SJCRH30 (cell line): ENCODE measurements at regions not wholly inside any gene's neighbourhood (a gene's known extent, or its start where the extent isn't known, plus 50 kb on each side); places are given as distances from the start of the nearest gene placed in this dataset.
"Not testable (repeated sequence)": the region's sequence is repeated elsewhere in the genome, so short reads cannot be mapped to it uniquely, and the experiment has no call there.

Source experiments
- DNase-seq, 2 experiments: peaks; one replicate each; pipeline ENCODE4 v3.0.0-alpha.2; 2015 to 2020
- H3K27ac ChIP-seq: fragments of 250-450 bp; sonication (Bioruptor Pico); 2 replicates; pipeline ENCODE4 v1.5.1; 2020; ENCODE audit warnings: mild to moderate bottlenecking, moderate library complexity
- H3K27me3 ChIP-seq: fragments of 250-450 bp; sonication (Bioruptor Pico); 2 replicates; pipeline ENCODE4 v1.5.1; 2020; ENCODE audit warnings: mild to moderate bottlenecking, moderate library complexity
- H3K36me3 ChIP-seq: fragments of 250-450 bp; sonication (Bioruptor Pico); 2 replicates; pipeline ENCODE4 v1.5.1; 2020; ENCODE audit warnings: mild to moderate bottlenecking, moderate library complexity
- H3K4me1 ChIP-seq: fragments of 250-450 bp; sonication (Bioruptor Pico); 2 replicates; pipeline ENCODE4 v1.5.1; 2020; ENCODE audit warnings: mild to moderate bottlenecking, moderate library complexity
- H3K4me3 ChIP-seq: fragments of 250-450 bp; sonication (Bioruptor Pico); 2 replicates; pipeline ENCODE4 v1.5.1; 2020; ENCODE audit warnings: mild to moderate bottlenecking, moderate library complexity
- H3K9me3 ChIP-seq: fragments of 250-450 bp; sonication (Bioruptor Pico); replicated peaks from 2 replicates; pipeline ENCODE4 v1.5.1; 2020; ENCODE audit warnings: mild to moderate bottlenecking, moderate library complexity

DNA sequence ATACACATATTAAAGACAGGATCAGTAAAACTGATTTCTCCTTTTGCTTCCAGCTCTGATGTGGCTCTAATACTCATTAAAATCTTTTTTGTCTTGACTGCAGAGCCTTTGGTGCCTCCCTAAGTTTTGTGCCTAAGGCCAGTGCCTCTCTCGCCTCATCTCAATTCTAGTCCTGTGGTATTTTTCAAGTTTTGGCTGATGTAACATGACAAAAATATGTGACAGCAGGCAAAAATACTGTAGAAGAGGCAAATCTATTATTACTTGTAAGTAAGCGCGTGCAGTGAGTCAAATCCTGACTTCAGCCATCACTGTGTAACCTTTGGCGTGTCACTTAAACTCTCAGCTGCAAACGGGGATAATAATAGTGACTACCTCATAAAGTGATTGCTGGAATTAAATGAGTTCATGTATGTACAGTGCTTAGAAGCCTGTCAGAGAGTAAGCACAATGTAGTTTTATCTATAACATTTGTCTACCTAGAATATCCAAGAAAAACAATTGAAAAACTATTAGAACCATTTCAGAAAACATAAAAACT lies 74.0 kb downstream of the MAB21L3 start:
- Histone ChIP-seq H3K36me3 (no peaks in the 10 kb centered on the region), H3K27me3 (no peaks in the 10 kb centered on the region), H3K4me3 (no peak overlapping the region), H3K27ac (no peak overlapping the region), H3K9me3 (no peaks in the 10 kb centered on the region), H3K4me1 (no peaks in the 10 kb centered on the region)
- DNase-seq, result no peak

DNA sequence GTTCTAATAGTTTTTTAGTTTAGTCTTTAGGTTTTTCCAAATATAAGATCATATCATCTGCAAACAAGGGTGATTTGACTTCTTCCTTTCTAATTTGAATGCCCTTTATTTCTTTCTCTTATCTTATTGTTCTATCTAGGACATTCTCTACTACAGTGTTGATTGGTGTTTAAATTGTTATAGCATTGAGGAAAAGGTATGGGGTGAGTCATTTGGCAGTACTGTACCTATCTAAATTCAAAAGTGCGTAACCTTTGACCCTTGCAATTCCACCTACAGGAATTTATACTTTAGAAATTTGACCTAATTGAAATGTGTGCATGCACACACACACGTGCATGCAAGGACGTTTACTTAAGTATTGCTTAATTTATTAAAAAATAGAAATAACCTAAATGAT lies 78.3 kb downstream of the MAB21L3 start:
- no peaks in the 10 kb centered on the region for H3K27me3 ChIP-seq
- no peak overlapping the region for H3K27ac ChIP-seq
- H3K9me3 ChIP-seq, result no peaks in the 10 kb centered on the region
- no peak overlapping the region for H3K4me3 ChIP-seq
- no peak for DNase-seq
- H3K36me3 ChIP-seq, result no peaks in the 10 kb centered on the region
- H3K4me1 ChIP-seq, result no peaks in the 10 kb centered on the region

- H3K9me3 ChIP-seq, result no peaks in the 10 kb centered on the region
- H3K36me3 ChIP-seq, result no peaks in the 10 kb centered on the region
- no peaks in the 10 kb centered on the region for H3K27me3 ChIP-seq
- DNase-seq, result no peak
- H3K4me1 ChIP-seq, result no peaks in the 10 kb centered on the region
- no peak overlapping the region for H3K27ac ChIP-seq
- no peak overlapping the region for H3K4me3 ChIP-seq
Measured at GRCh38 chr1:116191294-116191693, 80.1 kb downstream of the MAB21L3 start.

- H3K27me3 ChIP-seq, result no peaks in the 10 kb centered on the region
- no peaks in the 10 kb centered on the region for H3K4me1 ChIP-seq
- no peaks in the 10 kb centered on the region for H3K36me3 ChIP-seq
- H3K4me3 ChIP-seq, result no peak overlapping the region
- H3K27ac ChIP-seq, result no peak overlapping the region
- H3K9me3 ChIP-seq, result no peaks in the 10 kb centered on the region
- no peak for DNase-seq
Measured at GRCh38 chr1:116193768-116194167, 82.6 kb downstream of the MAB21L3 start.

- Histone ChIP-seq H3K9me3 (no peaks in the 10 kb centered on the region), H3K27me3 (no peaks in the 10 kb centered on the region), H3K27ac (no peak overlapping the region), H3K4me1 (no peaks in the 10 kb centered on the region), H3K36me3 (no peaks in the 10 kb centered on the region), H3K4me3 (no peak overlapping the region)
- no peak for DNase-seq
Measured at GRCh38 chr1:116194568-116194967, 83.4 kb downstream of the MAB21L3 start.

- Histone ChIP-seq H3K9me3 (no peaks in the 10 kb centered on the region), H3K4me3 (no peak overlapping the region), H3K27me3 (no peaks in the 10 kb centered on the region), H3K27ac (no peak overlapping the region), H3K36me3 (no peaks in the 10 kb centered on the region), H3K4me1 (no peaks in the 10 kb centered on the region)
- DNase-seq, result no peak
Measured at GRCh38 chr1:116195077-116195868, 84.1 kb downstream of the MAB21L3 start.

DNA sequence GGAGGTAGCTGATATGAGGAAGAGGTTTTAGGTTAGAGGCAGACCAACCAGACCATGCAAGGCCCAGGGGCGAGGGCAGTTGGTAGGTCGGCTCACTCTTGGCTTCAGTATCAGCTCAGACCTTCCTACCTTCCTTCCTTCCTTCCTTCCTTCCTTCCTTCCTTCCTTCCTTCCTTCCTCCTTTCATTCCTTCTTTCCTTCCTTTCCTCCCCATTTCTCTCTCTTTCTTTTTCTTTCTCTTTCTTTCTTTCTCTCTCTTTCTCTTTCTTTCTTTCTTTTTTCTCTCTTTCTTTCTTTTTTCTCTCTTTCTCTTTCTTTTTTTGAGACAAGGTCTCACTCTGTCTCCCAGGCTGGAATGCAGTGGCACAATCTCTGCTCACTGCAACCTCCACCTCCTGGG lies 89.1 kb downstream of the MAB21L3 start:
- not testable (repeated sequence) for H3K9me3 ChIP-seq, DNase-seq, H3K36me3 ChIP-seq, H3K27me3 ChIP-seq, H3K4me1 ChIP-seq, H3K4me3 ChIP-seq, H3K27ac ChIP-seq

DNA sequence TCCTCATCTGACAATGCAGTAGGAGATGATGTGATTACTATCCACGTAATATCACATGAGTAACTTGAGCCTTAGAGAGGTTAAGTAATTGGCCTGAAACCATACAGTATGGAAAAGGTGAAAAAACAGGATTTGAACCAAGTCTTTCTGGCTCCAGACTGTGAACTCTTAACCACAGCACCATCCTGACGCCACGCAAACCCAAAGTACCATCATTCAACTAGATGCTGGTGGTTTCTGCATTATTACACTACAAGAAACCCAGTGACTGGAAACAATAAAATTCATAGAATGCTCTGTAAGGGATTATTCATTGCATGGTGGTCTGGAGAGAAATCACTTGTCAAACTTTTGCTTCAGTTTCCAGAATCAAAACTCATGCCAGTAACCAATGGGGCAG lies 90.7 kb downstream of the MAB21L3 start:
- Histone ChIP-seq H3K27ac (no peak overlapping the region), H3K36me3 (no peaks in the 10 kb centered on the region), H3K9me3 (no peaks in the 10 kb centered on the region), H3K4me3 (no peak overlapping the region), H3K4me1 (no peaks in the 10 kb centered on the region), H3K27me3 (peaks cover 3% of the 10 kb centered on the region; the same call in 1 of the 2 replicates)
- DNase-seq, result no peak

GRCh38 chr1:116203181-116203723 lies 92.1 kb downstream of the MAB21L3 start:
- Histone ChIP-seq H3K9me3 (no peaks in the 10 kb centered on the region), H3K36me3 (no peaks in the 10 kb centered on the region), H3K27ac (no peak overlapping the region), H3K4me1 (no peaks in the 10 kb centered on the region), H3K27me3 (peaks cover 3% of the 10 kb centered on the region; the same call in 1 of the 2 replicates), H3K4me3 (no peak overlapping the region)
- no peak for DNase-seq

DNA sequence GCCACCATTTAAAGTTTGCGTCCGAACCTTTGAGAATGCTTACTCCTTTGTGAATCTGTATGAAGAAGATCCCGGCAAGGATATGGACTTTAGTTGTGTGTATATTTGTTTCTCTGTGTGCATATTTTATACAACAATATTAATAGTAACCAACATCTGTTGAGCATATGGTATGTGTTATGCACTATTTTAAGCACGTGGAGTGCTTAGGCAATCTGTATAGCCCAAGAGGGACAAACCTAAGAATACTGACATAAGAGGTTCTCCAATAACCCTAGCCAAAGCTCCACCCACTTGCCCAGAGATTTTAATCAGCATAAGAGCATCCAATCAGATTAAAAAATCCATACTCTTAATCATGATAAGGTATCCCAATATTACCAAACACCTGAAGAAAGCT lies 92.7 kb downstream of the MAB21L3 start:
- Histone ChIP-seq H3K9me3 (no peaks in the 10 kb centered on the region), H3K4me1 (no peaks in the 10 kb centered on the region), H3K27ac (no peak overlapping the region), H3K4me3 (no peak overlapping the region), H3K27me3 (peaks cover 3% of the 10 kb centered on the region; the same call in 1 of the 2 replicates), H3K36me3 (no peaks in the 10 kb centered on the region)
- no peak for DNase-seq

DNA sequence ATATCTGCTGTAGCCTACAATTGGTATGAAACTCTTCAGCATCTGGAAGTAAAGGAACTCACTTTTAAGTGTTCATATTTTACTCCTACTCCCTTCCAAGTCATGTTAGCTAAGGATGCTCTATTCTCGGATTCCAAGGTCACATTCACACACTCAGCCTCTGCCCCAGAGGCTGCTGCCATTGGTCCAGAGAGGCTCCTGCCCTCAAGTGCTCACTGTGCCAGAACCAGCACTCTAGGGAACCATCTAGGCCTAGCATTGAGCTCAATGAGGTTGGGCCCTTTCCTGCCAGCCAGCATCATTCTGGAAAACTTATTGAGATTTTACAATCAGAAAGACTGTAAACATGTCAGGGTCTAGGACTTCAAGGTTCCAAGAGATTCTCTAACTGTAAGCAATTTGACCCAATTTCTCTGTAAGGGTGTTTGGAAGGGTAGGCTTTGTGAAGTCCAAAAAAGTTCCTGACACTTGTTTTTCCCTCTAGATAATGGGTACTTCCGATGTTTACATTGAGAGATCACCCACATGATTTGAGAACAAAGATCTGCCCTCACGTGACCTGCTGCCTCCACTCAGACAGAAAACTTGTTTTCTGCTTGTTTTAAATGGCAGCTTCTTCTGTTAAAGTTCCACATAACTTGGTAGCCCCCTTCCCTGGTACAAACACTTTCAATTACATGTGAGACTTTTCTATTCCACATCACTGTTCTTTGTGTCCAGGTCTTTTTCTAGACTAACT lies 94.9 kb downstream of the MAB21L3 start:
- H3K27ac ChIP-seq, result no peak overlapping the region
- H3K36me3 ChIP-seq, result no peaks in the 10 kb centered on the region
- no peaks in the 10 kb centered on the region for H3K27me3 ChIP-seq
- DNase-seq, result no peak
- no peaks in the 10 kb centered on the region for H3K9me3 ChIP-seq
- H3K4me3 ChIP-seq, result no peak overlapping the region
- no peaks in the 10 kb centered on the region for H3K4me1 ChIP-seq

GRCh38 chr1:116207126-116207735 lies 96.0 kb downstream of the MAB21L3 start:
- H3K4me1 ChIP-seq, result no peaks in the 10 kb centered on the region
- H3K27ac ChIP-seq, result no peak overlapping the region
- no peaks in the 10 kb centered on the region for H3K9me3 ChIP-seq
- no peak overlapping the region for H3K4me3 ChIP-seq
- no peaks in the 10 kb centered on the region for H3K27me3 ChIP-seq
- H3K36me3 ChIP-seq, result no peaks in the 10 kb centered on the region
- DNase-seq, result no peak

- no peak overlapping the region for H3K4me3 ChIP-seq
- H3K9me3 ChIP-seq, result no peaks in the 10 kb centered on the region
- H3K4me1 ChIP-seq, result no peaks in the 10 kb centered on the region
- no peaks in the 10 kb centered on the region for H3K36me3 ChIP-seq
- no peaks in the 10 kb centered on the region for H3K27me3 ChIP-seq
- no peak for DNase-seq
- no peak overlapping the region for H3K27ac ChIP-seq
Measured at GRCh38 chr1:116208136-116208535, 96.9 kb downstream of the MAB21L3 start.

DNA sequence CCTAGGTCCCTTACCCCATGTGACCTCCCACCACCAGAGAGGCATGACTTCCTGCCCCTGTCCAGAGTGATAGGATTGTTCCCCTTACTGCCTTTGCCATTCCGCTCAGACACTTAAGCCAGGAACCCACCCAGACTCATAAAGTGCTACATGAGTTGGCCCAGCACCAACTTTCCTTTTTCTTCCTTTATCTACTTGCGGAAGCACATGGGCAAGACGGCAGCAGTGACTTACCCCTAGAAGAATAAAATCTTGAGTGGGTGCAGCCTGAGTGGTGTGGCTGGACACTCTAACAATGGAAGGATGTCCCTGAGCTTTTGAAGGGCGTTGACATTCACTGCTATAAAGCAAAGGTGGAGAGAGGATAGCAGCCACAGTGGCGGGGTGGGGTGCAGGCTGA lies 100.1 kb downstream of the MAB21L3 start:
- Histone ChIP-seq H3K9me3 (no peaks in the 10 kb centered on the region), H3K36me3 (no peaks in the 10 kb centered on the region), H3K4me1 (no peaks in the 10 kb centered on the region), H3K27me3 (no peaks in the 10 kb centered on the region), H3K4me3 (no peak overlapping the region), H3K27ac (no peak overlapping the region)
- DNase-seq, result no peak

DNA sequence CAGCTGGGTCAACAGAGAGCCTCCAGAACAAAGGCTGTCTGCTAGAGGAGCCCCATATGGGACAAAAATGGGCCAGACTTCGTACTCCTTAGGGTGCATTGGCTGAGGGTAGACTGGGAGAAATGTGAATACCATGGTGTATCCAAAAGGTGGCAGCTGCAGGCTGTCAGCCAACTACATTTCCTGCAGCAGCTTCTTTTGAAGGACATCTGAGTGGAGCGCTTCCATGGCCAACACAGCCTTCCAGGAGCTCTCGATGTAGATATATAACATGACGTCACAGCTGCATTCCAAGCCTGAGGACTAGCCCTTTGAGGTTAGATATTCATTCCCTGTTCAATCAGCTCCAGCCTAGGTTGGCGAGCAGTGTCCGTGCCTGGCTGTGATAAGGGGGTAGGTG lies 107.7 kb downstream of the MAB21L3 start:
- DNase-seq, result peak in 1 of 2 experiments; percentile 36
- Histone ChIP-seq H3K27ac (no peak overlapping the region), H3K4me3 (no peak overlapping the region), H3K4me1 (no peaks in the 10 kb centered on the region), H3K9me3 (no peaks in the 10 kb centered on the region), H3K27me3 (0 out of 2 replicates have a peak, but pooled peaks cover 3% of the 10 kb centered on the region), H3K36me3 (no peaks in the 10 kb centered on the region)
